Stimulated activated CD8-positive, alpha-beta memory T cell treated with anti-CD3 and anti-CD28 coated beads, Interleukin-7, amount 100 ng/mL, for 48 hours (primary cell): ENCODE measurements at regions not wholly inside any gene's neighbourhood (a gene's known extent, or its start where the extent isn't known, plus 50 kb on each side); places are given as distances from the start of the nearest gene placed in this dataset.

Experiments
- DNase-seq, 2 donors: peaks; one replicate each; pipeline ENCODE4 v3.0.0-alpha.2; 2020; ENCODE audit warnings: low read depth in 1 of 2; ENCODE audit errors: extremely low read depth in 1 of 2

DNA sequence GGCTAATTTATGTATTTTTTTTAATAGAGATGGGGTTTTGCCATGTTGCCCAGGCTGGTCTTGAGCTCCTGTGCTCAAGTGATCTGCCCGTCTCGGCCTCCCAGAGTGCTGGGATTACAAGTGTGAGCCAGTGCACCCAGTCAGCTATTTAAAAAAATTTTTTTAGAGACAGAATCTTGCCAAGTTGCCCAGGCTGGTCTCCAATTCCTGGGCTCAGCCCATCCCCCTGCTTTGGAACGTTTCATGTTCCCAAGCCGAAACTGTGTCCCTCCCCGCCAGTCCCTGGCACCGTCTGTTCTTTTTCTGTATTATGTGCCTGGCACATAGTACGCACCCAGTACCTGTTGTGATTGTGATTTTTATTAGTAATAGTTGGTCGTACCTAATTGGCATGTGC, 63.1 kb upstream of the MGAT5 start:
- no peak for DNase-seq

- DNase-seq = no peak
Measured at GRCh38 chr2:134191835-134192234, 62.0 kb upstream of the MGAT5 start.

- DNase-seq = no peak
Measured at GRCh38 chr2:134193006-134193405, 60.9 kb upstream of the MGAT5 start.

DNA sequence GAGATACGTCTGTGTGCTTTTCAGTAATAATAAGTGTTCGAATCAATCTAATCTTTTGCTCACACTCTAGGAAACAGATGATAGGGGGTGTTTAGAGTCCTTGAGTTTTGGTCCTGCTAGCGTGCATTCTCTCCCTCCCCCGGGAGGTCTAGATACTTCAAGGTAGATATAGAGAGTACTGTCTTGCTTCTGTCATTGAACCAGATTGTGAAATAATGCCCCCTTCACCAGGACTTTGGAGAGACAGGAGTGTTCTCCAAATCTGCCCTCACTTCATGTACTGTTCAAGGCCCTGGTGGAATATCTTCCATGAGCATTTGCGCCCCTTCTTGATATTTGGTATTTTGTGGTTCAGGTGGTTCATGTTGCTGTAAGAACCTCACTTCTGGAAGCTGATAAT, 59.4 kb upstream of the MGAT5 start:
- no peak for DNase-seq

DNA sequence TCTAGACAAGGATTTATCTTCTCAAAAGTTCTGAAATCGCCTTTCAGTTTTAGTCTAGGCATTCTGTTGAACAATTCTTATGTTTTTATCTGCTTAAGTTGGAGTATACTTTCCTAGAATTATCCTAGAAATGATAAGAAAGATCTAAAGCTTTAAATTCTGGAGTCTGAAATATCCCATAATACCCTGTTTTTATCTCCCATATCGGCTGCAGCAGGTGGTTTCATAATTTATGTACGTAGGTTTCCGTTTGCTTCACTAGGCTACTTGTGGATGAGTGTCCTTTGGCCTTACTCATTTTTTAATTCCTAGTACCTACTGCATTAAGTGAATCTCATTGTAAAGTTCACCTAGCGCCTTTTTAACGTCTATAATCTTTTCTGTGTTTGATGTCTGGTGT, 58.5 kb upstream of the MGAT5 start:
- DNase-seq = no peak

DNA sequence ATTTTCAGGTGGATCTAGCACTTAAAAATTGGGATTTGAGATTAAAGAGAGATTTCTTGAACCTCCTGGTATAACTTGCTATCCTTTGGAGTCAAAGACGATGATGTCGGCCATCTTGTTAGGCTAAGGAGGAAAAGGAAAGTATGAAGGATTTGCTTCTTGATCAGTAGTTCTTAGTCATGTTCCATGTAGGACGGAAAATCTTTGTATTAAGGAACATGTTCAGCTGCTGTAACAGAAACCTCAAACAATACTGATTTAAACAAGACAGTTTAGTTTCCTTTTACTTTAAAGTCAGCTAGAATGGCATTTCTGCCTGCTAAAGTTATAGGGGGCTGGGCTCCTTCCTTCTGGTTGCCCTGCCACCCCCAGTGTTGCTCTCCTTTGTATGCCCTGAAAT, 56.4 kb upstream of the MGAT5 start:
- DNase-seq = no peak

GRCh38 chr2:134198006-134198634, 55.8 kb upstream of the MGAT5 start:
- no peak for DNase-seq

DNA sequence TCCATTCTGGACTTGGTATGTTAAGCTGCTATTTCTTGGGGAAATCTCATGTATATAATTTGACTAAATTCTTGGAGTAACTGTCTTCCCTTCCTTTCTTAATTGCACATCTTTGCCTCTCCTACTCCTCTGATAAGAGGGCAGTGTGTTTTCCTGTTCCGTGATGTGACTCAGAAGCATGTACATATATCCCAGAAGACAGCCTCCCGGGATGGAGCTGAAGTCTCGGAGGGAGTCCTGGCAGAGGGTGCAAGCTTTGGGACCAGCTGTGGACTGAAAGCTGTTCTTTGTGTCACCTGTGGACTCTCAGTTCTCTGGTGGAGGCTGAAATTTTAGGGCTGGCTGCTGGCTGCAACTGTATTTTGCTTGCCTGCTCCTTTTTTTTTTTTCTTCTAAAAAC, 54.7 kb upstream of the MGAT5 start:
- DNase-seq = no peak

GRCh38 chr2:134200036-134200618, 53.7 kb upstream of the MGAT5 start:
- no peak for DNase-seq

DNA sequence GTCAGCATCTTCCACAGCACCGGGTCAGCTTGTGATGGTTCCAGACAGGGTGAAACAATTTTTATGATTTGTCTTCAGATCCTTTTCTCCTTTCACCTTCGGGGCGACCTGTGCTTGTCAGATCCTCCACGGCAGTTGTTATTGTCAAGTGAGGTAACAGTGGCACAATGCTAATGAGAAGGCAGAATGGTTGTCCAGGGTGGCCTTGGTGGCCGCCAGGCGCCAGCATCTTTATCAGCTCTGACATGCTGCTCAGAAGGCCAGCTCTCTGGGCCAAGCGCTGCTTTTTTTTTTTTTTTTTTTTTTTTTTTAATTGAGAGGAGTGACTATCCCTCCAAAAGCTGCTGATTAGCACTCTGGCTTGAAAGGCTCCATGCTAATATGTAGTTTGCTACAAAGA, 52.3 kb upstream of the MGAT5 start:
- DNase-seq = no peak

GRCh38 chr2:134202371-134202770, 51.5 kb upstream of the MGAT5 start:
- no peak for DNase-seq

GRCh38 chr2:134203175-134203574, 50.7 kb upstream of the MGAT5 start:
- DNase-seq = no peak
